HG03139 (cell line): ENCODE measurements at regions not wholly inside any gene's neighbourhood (a gene's known extent, or its start where the extent isn't known, plus 50 kb on each side); places are given as distances from the start of the nearest gene placed in this dataset.

Source experiments
- ATAC-seq: cut with Tn5 transposase; IDR thresholded peaks from one replicate; pipeline ENCODE4 v1.9.1; 2021; ENCODE audit not compliant: unreplicated experiment

- ATAC-seq: no peak
Measured at GRCh38 chr4:144302704-144303536, 162.4 kb upstream of the GYPA start.

DNA sequence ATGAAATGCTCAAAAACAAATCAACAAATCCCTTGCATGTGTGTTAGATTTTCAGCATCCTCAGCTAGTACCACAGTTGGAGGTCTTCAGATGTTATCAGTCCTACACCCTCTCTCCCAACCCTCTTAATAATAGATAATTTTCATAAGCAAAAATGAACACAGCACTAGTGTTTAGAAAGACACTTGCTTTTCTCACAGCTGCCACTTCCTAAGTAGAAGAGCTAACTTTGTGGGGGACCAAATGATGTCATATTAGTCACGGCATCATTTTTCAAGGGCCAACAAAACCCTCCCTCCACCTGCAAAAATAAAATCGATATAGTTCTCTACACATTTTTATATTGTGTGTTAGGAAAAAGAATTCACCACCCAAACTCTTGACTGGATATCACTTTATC, 163.5 kb upstream of the GYPA start:
- no peak for ATAC-seq

DNA sequence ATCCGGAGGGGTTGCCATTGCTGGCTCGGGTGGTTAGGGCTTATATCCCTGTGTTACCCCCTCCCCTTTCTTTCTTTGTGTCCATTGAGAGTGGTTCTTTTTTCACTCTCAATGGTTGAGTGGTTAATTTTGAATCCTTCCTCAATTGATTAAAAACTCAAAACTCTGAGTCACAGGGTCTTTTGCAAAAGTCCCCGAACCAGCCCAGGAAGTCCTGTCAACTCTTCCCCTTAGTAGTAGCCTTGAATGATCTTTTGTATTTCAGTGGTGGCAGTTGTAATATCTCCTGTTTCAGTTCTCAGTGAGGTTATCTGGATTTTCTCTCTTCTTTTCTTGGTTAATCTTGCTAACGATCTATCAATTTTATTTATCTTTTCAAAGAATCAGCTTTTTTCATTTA, 170.0 kb upstream of the GYPA start:
- no peak for ATAC-seq

GRCh38 chr4:144313370-144313769, 172.9 kb upstream of the GYPA start:
- ATAC-seq: no peak

- ATAC-seq: no peak
Measured at GRCh38 chr4:144316869-144317268, 176.4 kb upstream of the GYPA start.

DNA sequence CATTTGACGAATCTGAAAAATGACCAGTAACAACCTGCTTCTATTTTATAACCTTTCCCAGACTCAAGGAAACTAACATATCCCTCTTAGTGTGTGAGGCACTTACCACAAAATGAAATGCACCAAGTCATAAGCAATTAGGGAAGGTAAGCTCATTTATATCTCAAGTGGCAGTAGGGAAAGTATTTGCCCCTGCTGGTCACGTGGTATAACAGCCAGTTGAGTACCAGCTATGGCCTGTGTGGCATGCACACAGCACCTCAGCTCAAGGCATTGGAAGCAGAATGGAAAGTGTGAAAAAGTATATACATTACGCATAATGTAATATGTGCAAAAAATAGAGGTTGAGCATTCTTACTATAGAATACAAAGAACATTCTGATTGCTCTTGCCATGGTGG, 178.3 kb upstream of the GYPA start:
- no peak for ATAC-seq

DNA sequence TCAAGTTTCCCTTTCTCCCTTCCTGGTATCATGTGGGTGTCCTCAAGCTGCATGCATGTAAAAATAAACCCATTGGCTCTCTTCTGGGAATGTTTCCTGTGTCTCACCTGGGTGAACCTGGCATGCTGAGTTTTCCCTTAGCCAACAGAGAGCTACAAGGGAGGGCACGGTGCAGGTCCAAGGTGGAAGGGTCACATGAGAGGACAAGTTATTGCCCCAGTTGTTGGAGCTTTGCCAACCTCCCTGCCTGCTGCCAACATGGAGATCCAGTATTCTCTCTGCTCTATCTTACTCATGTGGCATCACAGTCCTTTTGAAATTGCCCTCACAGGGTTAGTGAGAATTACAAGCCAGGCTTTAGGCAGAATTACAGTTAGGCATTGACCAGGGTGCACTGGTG, 196.1 kb upstream of the GYPA start:
- no peak for ATAC-seq

- ATAC-seq: peak; percentile 75
Measured at GRCh38 chr4:144338148-144338547, 197.6 kb upstream of the GYPA start.

GRCh38 chr4:144338834-144339233, 198.3 kb upstream of the GYPA start:
- no peak for ATAC-seq

DNA sequence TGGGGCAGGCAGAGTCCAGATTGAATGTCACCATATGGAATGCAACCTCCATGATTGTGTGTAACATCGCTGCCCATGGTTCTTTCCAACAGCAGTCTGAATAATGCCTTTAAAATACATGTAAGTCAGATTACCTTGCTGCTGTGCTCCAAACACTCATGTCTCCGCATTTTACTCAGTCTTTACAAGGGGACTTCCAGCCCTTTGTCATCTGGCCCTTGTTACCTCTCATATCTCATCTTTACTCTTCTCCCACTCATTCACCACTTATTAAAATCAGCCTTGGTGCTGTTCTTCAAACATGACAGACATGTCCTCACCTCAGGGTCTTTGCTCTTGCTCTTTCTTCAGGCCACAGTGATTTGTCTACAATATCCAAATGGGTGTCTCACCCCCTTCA, 200.4 kb upstream of the GYPA start:
- no peak for ATAC-seq

- no peak for ATAC-seq
Measured at GRCh38 chr4:144342949-144343760, 202.6 kb upstream of the GYPA start.

GRCh38 chr4:144347121-144347520, 206.6 kb upstream of the GYPA start:
- no peak for ATAC-seq

- no peak for ATAC-seq
Measured at GRCh38 chr4:144350706-144351105, 210.2 kb upstream of the GYPA start.

DNA sequence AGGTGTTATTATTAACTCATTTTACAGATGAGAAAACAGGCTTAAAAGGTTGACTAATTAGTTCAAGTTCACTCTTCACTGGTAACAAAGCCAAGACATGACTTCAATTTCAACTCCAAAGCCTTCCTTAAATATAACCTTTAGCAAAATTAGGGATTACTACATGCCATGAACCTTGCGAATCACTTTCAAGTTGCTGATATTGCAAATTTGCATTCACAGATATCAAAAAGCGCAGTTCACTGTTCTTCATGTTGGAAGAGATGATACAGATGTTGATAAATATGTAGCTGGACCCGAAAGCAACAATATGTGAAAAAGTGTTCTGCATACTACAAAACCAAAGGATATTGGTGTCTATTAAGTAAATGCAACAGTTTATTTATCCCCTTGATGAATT, 210.8 kb upstream of the GYPA start:
- ATAC-seq: no peak

- ATAC-seq: no peak
Measured at GRCh38 chr4:144353292-144353691, 212.8 kb upstream of the GYPA start.

GRCh38 chr4:144355811-144356757, 215.6 kb upstream of the GYPA start:
- ATAC-seq: peak; percentile 96

- ATAC-seq: no peak
Measured at GRCh38 chr4:144356941-144357381, 216.4 kb upstream of the GYPA start.

DNA sequence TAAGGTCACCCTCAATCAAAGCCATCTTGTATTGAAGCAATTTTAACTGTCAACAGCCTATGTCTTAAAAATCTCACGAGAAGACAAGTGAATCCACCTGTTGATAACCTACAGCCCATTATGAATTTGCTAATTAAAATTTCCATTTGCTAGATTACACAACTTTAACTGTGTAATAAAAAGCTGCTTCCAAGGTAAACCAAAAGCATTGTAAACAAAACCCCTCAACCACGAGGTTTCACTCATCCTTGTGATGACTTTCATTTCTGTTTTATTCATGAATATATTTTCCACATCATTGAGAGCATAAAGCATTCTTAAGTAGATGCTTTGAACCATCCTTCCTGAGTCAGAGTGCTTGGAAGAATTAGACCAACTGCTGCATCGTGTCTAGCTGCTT, 217.5 kb upstream of the GYPA start:
- peak; percentile 42 for ATAC-seq

- ATAC-seq: no peak
Measured at GRCh38 chr4:144360146-144360793, 219.8 kb upstream of the GYPA start.

DNA sequence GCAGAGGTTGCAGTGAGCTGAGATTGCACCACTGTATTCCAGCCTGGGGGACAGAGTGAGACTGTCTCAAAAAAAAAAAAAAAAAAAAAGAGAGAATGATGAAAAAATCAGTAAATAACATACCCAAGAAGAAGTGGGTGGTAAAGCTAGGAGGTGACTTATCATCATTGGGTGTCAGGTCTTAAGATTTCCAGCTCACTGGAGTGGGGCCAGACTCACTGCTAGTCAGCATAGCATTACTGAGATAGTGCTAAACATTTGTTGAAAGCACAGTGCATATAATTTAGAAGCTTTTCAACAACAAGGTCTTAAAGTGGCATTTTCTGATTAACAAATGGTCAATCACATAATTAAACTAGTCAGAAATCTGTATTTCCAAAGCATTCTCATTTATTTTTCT, 221.8 kb upstream of the GYPA start:
- no peak for ATAC-seq

DNA sequence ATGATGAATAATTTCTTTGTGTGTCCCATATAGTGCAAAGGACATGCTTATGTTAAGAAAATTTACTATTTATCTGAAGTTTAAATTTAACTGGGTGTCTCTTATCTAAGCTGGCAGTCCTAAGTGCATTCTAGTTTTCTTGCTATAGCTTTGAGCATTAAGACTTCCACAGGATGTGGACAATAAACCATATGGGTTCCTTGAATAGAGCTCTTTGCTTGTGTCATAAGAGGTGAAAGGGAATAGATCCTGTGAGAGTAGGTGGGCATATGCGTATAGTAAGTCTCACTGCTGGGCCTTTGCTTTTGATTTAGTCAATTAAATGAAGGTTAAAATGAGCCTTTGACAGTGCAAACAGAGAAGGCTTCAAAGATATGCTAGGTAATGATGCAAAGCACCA, 223.4 kb upstream of the GYPA start:
- ATAC-seq: no peak
